Renal cortical epithelial cell (primary cell): ENCODE measurements at regions not wholly inside any gene's neighbourhood (a gene's known extent, or its start where the extent isn't known, plus 50 kb on each side); places are given as distances from the start of the nearest gene placed in this dataset.
"Not testable (repeated sequence)": the region's sequence is repeated elsewhere in the genome, so short reads cannot be mapped to it uniquely, and the experiment has no call there.

Experiments
- DNase-seq: peaks from one replicate; pipeline ENCODE4 v3.0.0-alpha.2; 2011; ENCODE audit warnings: low read depth

- DNase-seq: peak; percentile 100
Measured at GRCh38 chr1:244322791-244323521, 128.8 kb downstream of the ADSS2 start.

DNA sequence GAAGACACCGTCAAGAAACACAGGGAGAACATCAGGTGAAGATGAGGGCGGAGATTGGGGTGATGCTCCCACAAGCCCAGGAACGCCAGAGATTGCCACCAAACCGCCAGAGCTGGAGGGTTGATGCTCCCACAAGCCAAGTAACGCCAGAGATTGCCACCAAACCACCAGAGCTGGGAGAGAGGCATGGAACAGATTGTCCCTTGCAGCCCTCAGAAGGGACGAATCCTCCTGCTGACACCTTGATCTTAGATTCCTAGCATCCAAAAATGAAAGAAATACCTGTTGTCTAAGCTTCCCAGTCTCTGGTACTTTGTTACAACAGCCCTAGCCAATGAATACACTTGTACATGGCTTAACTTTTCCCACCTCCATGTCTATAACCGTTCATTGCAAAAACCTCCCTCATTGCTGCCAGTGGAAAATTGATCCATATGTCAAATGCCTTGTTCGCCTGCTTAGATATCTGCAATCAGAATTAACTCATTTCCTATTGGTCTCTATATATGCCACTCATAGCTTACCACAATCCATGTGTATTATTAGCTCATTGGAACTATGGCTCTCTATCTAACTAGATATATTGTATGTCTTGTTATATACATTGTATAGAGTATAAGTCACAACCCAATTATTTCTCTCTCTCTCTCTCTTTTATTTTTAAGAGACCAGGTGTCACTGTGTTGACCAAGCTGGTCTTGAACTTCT, 127.4 kb downstream of the ADSS2 start:
- DNase-seq: no peak

GRCh38 chr1:244325056-244325758, 126.5 kb downstream of the ADSS2 start:
- no peak for DNase-seq

DNA sequence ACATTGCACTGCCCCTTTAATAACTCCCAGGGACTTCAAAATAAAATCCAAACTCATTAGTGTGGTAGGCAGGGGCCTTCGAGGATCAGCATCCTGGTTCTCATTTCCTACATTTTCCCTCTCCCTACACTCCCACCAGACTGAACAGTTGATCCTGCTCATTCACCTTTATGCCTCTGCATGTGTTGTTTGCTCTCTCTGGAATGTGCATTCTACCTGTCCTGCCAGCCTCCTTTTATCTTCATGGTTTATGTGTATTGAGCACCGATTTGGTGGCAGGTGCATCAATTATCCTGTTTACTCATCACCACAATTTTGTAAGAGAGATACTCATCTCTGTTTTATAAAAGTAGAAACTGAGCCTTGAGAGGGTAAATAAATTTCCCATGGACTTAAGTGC, 125.0 kb downstream of the ADSS2 start:
- DNase-seq: no peak

DNA sequence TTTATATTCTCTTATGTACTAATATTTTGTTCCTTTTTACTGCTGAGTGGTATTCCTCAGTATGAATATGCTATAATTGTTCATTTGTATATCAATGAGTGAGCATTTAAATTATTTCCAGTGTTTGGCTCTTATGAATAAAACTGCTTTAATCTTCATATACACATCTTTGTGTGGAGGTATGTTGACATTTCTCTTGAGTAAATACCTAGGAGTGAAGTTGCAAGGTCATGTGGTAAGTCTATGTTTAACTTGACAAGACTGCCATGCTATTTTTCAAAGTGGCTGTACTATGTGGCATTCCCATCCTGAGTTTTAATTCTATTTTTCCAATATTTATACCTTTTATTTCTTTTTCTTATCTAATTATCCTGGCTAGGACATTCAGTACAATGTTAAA, 124.2 kb downstream of the ADSS2 start:
- DNase-seq: no peak

DNA sequence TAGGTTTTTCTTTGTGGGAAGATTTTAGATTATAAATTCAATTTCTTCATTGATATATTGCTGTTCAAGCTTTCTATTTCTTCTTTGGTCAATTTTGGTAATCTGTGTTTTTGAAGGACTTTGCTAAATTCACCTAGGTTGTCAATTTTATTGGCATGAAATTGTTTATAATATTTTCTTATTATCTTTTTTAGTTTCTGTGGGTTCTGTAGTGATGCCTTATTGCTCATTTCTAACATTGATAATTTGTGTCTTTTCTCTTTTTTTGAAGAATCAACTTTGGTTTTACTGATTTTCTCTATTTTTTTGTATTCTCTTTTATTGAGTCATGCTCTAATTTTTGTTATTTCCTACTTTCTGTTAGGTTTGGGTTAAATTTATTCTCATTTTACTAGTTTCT, 123.2 kb downstream of the ADSS2 start:
- no peak for DNase-seq

DNA sequence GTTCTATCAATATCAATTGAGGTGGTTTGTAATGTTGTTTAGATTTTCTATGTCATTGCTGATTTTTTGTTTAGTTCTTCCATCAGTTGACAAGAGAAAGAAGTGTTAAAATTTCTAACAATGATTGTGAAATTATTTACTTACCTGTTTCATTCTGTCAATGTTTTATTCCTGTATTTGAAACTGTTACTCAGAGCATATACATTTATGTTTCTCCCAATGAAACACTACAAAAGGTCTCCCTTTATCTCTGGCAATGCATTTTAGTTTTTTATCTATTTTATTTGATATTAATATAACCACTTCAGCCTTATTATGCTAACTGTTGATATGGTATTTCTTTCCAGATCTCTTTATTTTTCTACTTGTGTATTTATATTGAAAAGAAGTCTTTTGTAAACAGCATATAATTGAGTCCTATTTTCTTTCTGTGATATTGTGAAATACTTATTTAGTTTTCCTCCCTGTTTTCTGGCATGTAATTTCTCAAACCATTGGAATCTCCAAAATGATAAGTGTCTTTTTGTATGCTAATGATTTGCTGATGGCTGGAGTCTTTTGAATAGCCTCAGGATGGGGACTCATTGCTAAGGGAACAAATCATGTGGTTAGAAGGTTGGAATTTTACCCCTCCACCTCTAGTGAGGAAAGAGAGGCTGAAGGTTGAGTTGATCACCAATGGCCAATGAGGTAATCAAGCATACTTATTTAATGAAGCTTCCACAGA, 122.0 kb downstream of the ADSS2 start:
- DNase-seq: peak; percentile 93

DNA sequence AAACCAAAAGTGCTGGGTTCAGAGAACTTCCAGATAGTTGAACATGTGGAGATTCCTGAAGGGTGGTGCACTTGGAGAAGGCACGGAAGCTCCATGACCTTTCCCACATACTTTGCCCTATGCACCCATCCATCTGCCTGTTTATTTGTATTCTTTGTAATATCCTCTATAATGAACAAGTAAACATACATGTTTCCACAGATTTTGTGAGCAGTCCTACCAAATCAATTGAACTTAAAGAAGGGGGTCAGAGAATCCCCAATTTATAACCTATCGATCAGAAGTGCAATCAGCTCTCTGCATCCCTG, 121.4 kb downstream of the ADSS2 start:
- DNase-seq: no peak

- DNase-seq: not testable (repeated sequence)
Measured at GRCh38 chr1:244332761-244333160, 118.9 kb downstream of the ADSS2 start.

DNA sequence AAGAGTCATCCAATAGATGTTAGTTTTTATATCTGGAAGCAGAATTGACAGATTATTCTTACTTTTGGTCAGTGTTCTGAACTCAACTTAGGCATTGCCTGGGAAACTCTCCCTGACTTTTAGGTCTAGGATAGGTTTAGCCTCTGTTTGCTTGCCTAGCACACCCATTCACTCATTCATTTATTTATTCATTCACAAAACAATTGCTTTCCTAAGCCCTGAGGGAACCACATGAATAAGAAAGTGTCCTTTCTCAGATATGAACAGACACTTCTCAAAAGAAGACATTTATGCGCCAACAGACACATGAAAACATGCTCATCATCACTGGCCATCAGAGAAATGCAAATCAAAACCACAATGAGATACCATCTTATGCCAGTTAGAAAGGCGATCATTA, 117.4 kb downstream of the ADSS2 start:
- DNase-seq: not testable (repeated sequence)

GRCh38 chr1:244334842-244335241, 116.9 kb downstream of the ADSS2 start:
- DNase-seq: not testable (repeated sequence)

DNA sequence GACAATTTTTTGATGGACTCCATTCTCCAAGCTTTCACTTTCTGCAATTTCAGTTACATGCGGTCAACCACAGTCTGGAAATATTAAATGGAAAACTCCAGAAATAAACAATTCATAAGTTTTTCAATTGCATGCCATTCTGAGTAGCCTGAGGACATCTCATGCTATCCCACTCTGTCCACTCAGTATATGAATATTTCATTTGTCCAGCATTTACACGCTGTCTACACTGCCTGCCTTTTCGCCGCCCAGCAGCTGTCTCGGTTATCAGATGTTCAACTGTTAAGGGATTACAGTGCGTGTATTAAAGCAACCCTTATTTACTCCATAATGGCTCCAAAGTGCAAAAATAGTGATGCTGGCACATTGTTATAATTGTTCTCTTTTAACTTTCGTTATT, 116.3 kb downstream of the ADSS2 start:
- DNase-seq: no peak

DNA sequence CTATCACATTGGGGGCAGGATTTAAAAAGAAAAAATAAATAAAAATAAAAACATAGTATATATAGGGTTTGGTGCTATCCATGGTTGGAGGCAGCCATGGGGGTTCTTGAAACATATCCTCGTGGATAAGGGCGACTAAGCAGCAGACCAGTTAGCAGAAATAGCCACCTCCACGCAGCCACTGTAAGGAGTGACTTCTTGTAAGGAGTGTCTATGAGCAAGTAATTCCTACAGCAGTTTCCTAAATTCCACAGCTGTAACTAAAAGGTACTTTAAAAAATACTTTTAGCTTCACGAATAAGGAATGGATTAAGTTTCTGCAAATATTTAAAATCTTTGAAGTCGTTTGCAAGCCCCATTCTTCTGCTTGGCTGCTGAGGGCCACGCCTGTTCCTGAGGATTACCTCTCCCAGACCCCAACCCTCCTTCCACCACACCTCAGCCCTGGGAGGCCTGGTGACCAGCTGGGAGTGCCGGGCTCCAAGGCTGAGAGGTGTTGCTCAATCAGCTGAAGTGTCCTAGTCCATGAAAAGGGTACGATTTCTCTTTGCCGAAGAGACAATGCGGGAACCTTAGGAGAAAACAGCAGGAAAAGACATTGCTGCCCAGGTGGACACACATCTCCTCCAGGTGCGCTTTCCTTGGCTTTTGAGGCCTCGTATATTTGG, 115.3 kb downstream of the ADSS2 start:
- DNase-seq: no peak

- peak; percentile 84 for DNase-seq
Measured at GRCh38 chr1:244337839-244338238, 113.9 kb downstream of the ADSS2 start.

- no peak for DNase-seq
Measured at GRCh38 chr1:244339073-244339692, 112.5 kb downstream of the ADSS2 start.

DNA sequence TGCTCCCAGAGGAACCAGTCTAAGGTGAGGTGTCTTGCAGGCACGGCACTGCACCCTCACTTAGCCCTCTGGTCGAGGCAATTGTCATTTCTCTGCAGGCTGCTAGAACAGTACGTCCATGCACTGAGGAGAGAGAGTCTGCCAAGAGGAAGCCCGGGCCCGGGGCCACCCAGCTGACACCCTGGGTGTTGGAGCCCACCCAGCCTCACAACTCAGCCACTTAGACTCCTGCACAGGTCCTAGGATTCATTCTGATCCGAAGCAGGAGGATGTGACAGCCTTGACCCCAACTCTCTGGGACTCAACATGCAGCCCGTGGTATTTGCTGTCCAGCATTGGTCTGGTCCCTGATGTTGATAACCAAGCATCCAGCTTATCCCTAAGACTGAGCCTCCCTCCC, 111.9 kb downstream of the ADSS2 start:
- DNase-seq: no peak

- no peak for DNase-seq
Measured at GRCh38 chr1:244340396-244340795, 111.3 kb downstream of the ADSS2 start.

GRCh38 chr1:244341455-244342450, 110.0 kb downstream of the ADSS2 start:
- DNase-seq: peak; percentile 92

DNA sequence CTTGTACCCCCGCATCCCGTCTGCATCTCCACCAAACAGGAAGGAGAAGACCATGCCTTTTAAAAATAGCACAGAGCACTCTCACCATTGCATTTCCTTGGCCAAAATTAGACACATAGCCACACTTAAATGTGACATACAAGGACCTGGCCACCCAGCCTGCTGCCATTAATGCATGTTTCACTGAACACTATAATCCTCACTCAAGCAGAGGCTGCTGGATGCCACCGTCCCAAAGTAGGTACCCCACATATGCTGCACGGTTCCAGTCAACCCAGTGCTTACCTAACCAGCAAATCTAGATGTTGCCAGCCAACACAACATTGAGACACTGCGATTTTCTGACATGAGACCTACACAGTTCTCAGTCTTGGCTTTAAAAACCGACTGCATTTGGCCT, 107.7 kb downstream of the ADSS2 start:
- DNase-seq: no peak

DNA sequence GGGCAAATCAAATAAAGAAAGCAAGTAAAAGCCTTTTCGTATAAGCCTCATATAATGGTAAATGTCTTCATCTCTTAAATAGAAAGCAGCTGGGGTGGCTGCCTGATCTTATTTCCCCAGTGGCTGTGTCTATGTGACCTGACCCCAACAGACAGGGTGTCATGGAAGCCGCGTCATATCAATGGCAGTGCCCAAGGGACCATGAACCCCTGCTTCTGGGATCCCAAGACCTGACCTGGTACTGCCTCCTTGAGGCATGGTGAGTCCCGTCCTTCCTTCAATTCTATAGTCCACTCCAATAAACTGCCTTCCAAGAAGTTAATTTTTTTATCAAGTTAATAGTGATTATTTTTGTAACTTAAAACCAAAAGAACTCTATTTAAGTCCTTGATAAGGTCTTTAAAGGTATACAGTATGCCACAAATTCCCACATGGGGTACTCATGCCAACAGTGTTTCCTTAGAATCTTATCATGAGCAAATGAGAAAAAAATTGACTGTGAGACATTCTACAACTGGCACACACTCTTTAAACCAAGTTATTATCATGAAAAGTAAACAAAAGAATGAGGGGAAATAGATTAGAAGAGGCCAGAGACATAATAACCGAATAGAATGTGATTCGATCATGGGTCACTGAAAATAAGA, 104.6 kb downstream of the ADSS2 start:
- DNase-seq: no peak
